WTC11 (cell line): ENCODE measurements at regions not wholly inside any gene's neighbourhood (a gene's known extent, or its start where the extent isn't known, plus 50 kb on each side); places are given as distances from the start of the nearest gene placed in this dataset.

ENCODE experiments used
- ATF1 ChIP-seq: sonication (generic); formaldehyde crosslinking; IDR thresholded peaks from 2 replicates; pipeline ENCODE4 v1.8.1; 2023; ENCODE audit warnings: mild to moderate bottlenecking, moderate library complexity, missing genetic modification reagents
- CBFB ChIP-seq: sonication (generic); formaldehyde crosslinking; IDR thresholded peaks from 2 replicates; pipeline ENCODE4 v1.8.1; 2022; ENCODE audit warnings: mild to moderate bottlenecking, low read depth, missing genetic modification reagents
- NFATC4 ChIP-seq: fragments of 250-450 bp; sonication (Bioruptor Pico); IDR thresholded peaks from 2 replicates; pipeline ENCODE4 v1.9.0; 2021; ENCODE audit warnings: mild to moderate bottlenecking
- SMAD3 ChIP-seq: sonication (generic); formaldehyde crosslinking; IDR thresholded peaks from 2 replicates; pipeline ENCODE4 v1.8.0; 2022; ENCODE audit warnings: missing genetic modification reagents, mild to moderate bottlenecking, borderline replicate concordance
- TF ChIP-seq, protein P1 (sequence below): fragments of 250-450 bp; sonication (Bioruptor Pico); IDR thresholded peaks from 2 replicates; pipeline ENCODE4 v1.8.0; 2021; ENCODE audit warnings: mild to moderate bottlenecking
- TF ChIP-seq, protein P2 (sequence below): fragments of 250-450 bp; sonication (Bioruptor Pico); IDR thresholded peaks from 2 replicates; pipeline ENCODE4 v2.1.2; 2022; ENCODE audit warnings: mild to moderate bottlenecking, moderate library complexity
- TF ChIP-seq, protein P3 (sequence below): fragments of 250-450 bp; sonication (Bioruptor Pico); IDR thresholded peaks from 2 replicates; pipeline ENCODE4 v1.9.0; 2021; ENCODE audit warnings: mild to moderate bottlenecking, borderline replicate concordance
- TF ChIP-seq, protein P4 (sequence below): sonication (generic); formaldehyde crosslinking; IDR thresholded peaks from 2 replicates; pipeline ENCODE4 v1.8.0; 2023; ENCODE audit warnings: missing genetic modification reagents, mild to moderate bottlenecking, borderline replicate concordance
- TF ChIP-seq, protein P5 (sequence below): sonication (generic); formaldehyde crosslinking; IDR thresholded peaks from 2 replicates; pipeline ENCODE4 v1.8.1; 2022; ENCODE audit warnings: low read depth, missing genetic modification reagents, borderline replicate concordance
- TF ChIP-seq, protein P6 (sequence below): sonication (generic); formaldehyde crosslinking; IDR thresholded peaks from 2 replicates; pipeline ENCODE4 v1.8.0; 2022; ENCODE audit warnings: mild to moderate bottlenecking, missing genetic modification reagents
- TF ChIP-seq, protein P7 (sequence below): sonication (generic); formaldehyde crosslinking; IDR thresholded peaks from 2 replicates; pipeline ENCODE4 v1.8.0; 2022; ENCODE audit warnings: missing genetic modification reagents
- TF ChIP-seq, protein P8 (sequence below): fragments of 250-450 bp; sonication (Bioruptor Pico); IDR thresholded peaks from 2 replicates; pipeline ENCODE4 v1.9.0; 2021; ENCODE audit warnings: mild to moderate bottlenecking

DNA sequence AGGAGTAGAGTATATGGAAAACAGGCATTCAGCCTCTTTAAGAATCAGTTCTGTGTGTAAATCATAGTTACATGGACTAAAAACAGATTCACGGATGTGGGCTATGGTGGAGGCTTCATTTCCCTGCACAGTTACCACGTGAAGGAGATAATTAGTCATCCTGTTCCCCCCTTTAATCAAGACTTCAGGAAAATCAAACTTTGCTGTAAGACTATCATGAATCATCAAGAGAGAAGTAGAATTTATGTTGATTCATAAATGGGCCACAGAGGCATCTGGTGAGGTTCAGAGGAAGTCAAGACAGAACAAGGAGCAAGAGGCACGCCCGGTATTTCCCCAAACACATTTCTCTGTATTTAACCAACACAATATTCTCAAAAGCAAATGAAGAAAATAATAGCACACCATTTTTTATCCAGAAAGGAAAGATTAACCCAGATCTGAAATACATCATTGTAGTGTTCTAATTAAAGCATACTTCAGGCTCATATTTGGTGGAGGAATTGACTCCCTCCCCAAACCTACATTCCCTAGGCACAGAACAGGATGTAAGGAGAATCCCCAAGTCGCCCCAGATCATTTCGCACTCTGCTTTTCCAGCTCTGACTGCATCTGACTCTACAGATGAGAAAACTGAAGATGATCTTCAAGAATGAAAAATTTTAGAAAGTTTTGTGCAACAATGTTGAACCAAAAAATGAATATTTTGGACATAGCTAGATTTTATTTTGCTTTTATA lies 175.8 kb upstream of the GAS1 start (continued):
- TF ChIP-seq, protein P1, sequence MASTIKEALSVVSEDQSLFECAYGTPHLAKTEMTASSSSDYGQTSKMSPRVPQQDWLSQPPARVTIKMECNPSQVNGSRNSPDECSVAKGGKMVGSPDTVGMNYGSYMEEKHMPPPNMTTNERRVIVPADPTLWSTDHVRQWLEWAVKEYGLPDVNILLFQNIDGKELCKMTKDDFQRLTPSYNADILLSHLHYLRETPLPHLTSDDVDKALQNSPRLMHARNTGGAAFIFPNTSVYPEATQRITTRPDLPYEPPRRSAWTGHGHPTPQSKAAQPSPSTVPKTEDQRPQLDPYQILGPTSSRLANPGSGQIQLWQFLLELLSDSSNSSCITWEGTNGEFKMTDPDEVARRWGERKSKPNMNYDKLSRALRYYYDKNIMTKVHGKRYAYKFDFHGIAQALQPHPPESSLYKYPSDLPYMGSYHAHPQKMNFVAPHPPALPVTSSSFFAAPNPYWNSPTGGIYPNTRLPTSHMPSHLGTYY (CRISPR knock-in tag) = no peak
- TF ChIP-seq, protein P2, sequence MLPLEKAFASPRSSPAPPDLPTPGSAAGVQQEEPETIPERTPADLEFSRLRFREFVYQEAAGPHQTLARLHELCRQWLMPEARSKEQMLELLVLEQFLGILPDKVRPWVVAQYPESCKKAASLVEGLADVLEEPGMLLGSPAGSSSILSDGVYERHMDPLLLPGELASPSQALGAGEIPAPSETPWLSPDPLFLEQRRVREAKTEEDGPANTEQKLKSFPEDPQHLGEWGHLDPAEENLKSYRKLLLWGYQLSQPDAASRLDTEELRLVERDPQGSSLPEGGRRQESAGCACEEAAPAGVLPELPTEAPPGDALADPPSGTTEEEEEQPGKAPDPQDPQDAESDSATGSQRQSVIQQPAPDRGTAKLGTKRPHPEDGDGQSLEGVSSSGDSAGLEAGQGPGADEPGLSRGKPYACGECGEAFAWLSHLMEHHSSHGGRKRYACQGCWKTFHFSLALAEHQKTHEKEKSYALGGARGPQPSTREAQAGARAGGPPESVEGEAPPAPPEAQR (CRISPR knock-in tag) = no peak
- TF ChIP-seq, protein P3, sequence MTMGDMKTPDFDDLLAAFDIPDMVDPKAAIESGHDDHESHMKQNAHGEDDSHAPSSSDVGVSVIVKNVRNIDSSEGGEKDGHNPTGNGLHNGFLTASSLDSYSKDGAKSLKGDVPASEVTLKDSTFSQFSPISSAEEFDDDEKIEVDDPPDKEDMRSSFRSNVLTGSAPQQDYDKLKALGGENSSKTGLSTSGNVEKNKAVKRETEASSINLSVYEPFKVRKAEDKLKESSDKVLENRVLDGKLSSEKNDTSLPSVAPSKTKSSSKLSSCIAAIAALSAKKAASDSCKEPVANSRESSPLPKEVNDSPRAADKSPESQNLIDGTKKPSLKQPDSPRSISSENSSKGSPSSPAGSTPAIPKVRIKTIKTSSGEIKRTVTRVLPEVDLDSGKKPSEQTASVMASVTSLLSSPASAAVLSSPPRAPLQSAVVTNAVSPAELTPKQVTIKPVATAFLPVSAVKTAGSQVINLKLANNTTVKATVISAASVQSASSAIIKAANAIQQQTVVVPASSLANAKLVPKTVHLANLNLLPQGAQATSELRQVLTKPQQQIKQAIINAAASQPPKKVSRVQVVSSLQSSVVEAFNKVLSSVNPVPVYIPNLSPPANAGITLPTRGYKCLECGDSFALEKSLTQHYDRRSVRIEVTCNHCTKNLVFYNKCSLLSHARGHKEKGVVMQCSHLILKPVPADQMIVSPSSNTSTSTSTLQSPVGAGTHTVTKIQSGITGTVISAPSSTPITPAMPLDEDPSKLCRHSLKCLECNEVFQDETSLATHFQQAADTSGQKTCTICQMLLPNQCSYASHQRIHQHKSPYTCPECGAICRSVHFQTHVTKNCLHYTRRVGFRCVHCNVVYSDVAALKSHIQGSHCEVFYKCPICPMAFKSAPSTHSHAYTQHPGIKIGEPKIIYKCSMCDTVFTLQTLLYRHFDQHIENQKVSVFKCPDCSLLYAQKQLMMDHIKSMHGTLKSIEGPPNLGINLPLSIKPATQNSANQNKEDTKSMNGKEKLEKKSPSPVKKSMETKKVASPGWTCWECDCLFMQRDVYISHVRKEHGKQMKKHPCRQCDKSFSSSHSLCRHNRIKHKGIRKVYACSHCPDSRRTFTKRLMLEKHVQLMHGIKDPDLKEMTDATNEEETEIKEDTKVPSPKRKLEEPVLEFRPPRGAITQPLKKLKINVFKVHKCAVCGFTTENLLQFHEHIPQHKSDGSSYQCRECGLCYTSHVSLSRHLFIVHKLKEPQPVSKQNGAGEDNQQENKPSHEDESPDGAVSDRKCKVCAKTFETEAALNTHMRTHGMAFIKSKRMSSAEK (CRISPR knock-in tag) = no peak
- TF ChIP-seq, protein P4, sequence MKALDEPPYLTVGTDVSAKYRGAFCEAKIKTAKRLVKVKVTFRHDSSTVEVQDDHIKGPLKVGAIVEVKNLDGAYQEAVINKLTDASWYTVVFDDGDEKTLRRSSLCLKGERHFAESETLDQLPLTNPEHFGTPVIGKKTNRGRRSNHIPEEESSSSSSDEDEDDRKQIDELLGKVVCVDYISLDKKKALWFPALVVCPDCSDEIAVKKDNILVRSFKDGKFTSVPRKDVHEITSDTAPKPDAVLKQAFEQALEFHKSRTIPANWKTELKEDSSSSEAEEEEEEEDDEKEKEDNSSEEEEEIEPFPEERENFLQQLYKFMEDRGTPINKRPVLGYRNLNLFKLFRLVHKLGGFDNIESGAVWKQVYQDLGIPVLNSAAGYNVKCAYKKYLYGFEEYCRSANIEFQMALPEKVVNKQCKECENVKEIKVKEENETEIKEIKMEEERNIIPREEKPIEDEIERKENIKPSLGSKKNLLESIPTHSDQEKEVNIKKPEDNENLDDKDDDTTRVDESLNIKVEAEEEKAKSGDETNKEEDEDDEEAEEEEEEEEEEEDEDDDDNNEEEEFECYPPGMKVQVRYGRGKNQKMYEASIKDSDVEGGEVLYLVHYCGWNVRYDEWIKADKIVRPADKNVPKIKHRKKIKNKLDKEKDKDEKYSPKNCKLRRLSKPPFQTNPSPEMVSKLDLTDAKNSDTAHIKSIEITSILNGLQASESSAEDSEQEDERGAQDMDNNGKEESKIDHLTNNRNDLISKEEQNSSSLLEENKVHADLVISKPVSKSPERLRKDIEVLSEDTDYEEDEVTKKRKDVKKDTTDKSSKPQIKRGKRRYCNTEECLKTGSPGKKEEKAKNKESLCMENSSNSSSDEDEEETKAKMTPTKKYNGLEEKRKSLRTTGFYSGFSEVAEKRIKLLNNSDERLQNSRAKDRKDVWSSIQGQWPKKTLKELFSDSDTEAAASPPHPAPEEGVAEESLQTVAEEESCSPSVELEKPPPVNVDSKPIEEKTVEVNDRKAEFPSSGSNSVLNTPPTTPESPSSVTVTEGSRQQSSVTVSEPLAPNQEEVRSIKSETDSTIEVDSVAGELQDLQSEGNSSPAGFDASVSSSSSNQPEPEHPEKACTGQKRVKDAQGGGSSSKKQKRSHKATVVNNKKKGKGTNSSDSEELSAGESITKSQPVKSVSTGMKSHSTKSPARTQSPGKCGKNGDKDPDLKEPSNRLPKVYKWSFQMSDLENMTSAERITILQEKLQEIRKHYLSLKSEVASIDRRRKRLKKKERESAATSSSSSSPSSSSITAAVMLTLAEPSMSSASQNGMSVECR (CRISPR knock-in tag) = no peak
- TF ChIP-seq, protein P5, sequence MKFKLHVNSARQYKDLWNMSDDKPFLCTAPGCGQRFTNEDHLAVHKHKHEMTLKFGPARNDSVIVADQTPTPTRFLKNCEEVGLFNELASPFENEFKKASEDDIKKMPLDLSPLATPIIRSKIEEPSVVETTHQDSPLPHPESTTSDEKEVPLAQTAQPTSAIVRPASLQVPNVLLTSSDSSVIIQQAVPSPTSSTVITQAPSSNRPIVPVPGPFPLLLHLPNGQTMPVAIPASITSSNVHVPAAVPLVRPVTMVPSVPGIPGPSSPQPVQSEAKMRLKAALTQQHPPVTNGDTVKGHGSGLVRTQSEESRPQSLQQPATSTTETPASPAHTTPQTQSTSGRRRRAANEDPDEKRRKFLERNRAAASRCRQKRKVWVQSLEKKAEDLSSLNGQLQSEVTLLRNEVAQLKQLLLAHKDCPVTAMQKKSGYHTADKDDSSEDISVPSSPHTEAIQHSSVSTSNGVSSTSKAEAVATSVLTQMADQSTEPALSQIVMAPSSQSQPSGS (CRISPR knock-in tag) = no peak
- TF ChIP-seq ATF1 (no peak), CBFB (CRISPR knock-in tag) (no peak), SMAD3 (no peak), NFATC4 (CRISPR knock-in tag) (no peak)
- TF ChIP-seq, protein P6, sequence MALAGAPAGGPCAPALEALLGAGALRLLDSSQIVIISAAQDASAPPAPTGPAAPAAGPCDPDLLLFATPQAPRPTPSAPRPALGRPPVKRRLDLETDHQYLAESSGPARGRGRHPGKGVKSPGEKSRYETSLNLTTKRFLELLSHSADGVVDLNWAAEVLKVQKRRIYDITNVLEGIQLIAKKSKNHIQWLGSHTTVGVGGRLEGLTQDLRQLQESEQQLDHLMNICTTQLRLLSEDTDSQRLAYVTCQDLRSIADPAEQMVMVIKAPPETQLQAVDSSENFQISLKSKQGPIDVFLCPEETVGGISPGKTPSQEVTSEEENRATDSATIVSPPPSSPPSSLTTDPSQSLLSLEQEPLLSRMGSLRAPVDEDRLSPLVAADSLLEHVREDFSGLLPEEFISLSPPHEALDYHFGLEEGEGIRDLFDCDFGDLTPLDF = no peak
- TF ChIP-seq, protein P7, sequence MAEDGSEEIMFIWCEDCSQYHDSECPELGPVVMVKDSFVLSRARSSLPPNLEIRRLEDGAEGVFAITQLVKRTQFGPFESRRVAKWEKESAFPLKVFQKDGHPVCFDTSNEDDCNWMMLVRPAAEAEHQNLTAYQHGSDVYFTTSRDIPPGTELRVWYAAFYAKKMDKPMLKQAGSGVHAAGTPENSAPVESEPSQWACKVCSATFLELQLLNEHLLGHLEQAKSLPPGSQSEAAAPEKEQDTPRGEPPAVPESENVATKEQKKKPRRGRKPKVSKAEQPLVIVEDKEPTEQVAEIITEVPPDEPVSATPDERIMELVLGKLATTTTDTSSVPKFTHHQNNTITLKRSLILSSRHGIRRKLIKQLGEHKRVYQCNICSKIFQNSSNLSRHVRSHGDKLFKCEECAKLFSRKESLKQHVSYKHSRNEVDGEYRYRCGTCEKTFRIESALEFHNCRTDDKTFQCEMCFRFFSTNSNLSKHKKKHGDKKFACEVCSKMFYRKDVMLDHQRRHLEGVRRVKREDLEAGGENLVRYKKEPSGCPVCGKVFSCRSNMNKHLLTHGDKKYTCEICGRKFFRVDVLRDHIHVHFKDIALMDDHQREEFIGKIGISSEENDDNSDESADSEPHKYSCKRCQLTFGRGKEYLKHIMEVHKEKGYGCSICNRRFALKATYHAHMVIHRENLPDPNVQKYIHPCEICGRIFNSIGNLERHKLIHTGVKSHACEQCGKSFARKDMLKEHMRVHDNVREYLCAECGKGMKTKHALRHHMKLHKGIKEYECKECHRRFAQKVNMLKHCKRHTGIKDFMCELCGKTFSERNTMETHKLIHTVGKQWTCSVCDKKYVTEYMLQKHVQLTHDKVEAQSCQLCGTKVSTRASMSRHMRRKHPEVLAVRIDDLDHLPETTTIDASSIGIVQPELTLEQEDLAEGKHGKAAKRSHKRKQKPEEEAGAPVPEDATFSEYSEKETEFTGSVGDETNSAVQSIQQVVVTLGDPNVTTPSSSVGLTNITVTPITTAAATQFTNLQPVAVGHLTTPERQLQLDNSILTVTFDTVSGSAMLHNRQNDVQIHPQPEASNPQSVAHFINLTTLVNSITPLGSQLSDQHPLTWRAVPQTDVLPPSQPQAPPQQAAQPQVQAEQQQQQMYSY (CRISPR knock-in tag) = no peak
- TF ChIP-seq, protein P8, sequence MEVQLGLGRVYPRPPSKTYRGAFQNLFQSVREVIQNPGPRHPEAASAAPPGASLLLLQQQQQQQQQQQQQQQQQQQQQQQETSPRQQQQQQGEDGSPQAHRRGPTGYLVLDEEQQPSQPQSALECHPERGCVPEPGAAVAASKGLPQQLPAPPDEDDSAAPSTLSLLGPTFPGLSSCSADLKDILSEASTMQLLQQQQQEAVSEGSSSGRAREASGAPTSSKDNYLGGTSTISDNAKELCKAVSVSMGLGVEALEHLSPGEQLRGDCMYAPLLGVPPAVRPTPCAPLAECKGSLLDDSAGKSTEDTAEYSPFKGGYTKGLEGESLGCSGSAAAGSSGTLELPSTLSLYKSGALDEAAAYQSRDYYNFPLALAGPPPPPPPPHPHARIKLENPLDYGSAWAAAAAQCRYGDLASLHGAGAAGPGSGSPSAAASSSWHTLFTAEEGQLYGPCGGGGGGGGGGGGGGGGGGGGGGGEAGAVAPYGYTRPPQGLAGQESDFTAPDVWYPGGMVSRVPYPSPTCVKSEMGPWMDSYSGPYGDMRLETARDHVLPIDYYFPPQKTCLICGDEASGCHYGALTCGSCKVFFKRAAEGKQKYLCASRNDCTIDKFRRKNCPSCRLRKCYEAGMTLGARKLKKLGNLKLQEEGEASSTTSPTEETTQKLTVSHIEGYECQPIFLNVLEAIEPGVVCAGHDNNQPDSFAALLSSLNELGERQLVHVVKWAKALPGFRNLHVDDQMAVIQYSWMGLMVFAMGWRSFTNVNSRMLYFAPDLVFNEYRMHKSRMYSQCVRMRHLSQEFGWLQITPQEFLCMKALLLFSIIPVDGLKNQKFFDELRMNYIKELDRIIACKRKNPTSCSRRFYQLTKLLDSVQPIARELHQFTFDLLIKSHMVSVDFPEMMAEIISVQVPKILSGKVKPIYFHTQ (CRISPR knock-in tag) = no peak
